ENCODE measurements at regions not wholly inside any gene's neighbourhood (a gene's known extent, or its start where the extent isn't known, plus 50 kb on each side); places are given as distances from the start of the nearest gene placed in this dataset.

DNA sequence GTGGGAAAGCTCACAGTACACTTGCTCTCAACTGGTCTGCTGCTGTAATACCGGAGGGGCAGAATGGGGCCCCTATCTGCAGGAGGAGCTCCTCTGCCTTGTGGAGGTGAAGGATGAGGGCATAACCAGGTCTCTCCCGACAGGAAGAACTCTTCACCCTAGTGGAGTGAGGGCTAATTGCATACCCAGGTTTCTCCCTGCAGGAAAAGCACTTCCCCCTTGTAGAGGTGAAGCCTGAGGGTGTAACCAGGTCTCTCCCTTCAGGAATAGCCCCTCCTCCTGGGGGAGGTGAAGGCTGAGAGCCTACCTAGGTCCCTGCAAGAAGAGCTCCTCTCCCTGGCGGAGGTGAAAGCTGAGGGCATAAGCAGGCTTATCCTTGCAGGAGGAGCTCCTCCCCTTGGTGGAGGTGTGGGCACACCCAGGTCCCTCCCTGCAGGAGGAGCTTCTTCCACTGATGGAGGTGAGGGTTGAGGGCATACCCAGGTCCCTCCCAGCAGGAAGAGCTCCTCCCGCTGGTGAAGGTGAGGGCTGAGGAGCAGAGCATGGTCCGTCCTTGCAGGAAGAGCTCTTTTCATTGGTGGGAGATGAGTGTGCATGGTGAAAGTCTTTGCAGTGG lies 954.1 kb downstream of the NLGN4Y start:
- TF ChIP-seq FOXP2 (optimal IDR thresholded peaks at IDR 0.05; ENCODE audit: borderline replicate concordance, extremely low read depth, extremely low read length, insufficient read depth) (no peak), POLR2AphosphoS5 (IDR thresholded peaks at IDR 0.05; ENCODE audit: low read depth, low read length) (no peak), TAF1 (IDR thresholded peaks at IDR 0.05; ENCODE audit: borderline replicate concordance, insufficient read depth, low read length) (no peak)

Measured in PFSK-1 (cell line).